ENCODE measurements at regions not wholly inside any gene's neighbourhood (a gene's known extent, or its start where the extent isn't known, plus 50 kb on each side); places are given as distances from the start of the nearest gene placed in this dataset.

GRCh38 chr15:46723308-46723707 is 994.0 kb upstream of the SEMA6D start:
- no peak for DNase-seq
- Mint-ChIP-seq H3K4me3 (ENCODE audit: low read depth, unreplicated experiment) (no peak overlapping the region), H3K9me3 (ENCODE audit: low read depth, unreplicated experiment) (peaks cover 6% of the 10 kb centered on the region), H3K27ac (ENCODE audit: unreplicated experiment) (no peak overlapping the region), H3K36me3 (ENCODE audit: insufficient read depth, unreplicated experiment) (no peaks in the 10 kb centered on the region), H3K4me1 (ENCODE audit: low read depth, unreplicated experiment) (no peaks in the 10 kb centered on the region), H3K27me3 (ENCODE audit: unreplicated experiment) (no peaks in the 10 kb centered on the region)
- BruUV-seq (replicated peaks) = no TSS peak
- TF ChIP-seq, protein P1, sequence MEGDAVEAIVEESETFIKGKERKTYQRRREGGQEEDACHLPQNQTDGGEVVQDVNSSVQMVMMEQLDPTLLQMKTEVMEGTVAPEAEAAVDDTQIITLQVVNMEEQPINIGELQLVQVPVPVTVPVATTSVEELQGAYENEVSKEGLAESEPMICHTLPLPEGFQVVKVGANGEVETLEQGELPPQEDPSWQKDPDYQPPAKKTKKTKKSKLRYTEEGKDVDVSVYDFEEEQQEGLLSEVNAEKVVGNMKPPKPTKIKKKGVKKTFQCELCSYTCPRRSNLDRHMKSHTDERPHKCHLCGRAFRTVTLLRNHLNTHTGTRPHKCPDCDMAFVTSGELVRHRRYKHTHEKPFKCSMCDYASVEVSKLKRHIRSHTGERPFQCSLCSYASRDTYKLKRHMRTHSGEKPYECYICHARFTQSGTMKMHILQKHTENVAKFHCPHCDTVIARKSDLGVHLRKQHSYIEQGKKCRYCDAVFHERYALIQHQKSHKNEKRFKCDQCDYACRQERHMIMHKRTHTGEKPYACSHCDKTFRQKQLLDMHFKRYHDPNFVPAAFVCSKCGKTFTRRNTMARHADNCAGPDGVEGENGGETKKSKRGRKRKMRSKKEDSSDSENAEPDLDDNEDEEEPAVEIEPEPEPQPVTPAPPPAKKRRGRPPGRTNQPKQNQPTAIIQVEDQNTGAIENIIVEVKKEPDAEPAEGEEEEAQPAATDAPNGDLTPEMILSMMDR (IDR thresholded peaks at IDR 0.05; ENCODE audit: unreplicated experiment) = no peak
- intact Hi-C loops (cut with micrococcal nuclease; ENCODE audit: unreplicated experiment) = no loop called here
- CTCF ChIA-PET = no interaction called here

DNA sequence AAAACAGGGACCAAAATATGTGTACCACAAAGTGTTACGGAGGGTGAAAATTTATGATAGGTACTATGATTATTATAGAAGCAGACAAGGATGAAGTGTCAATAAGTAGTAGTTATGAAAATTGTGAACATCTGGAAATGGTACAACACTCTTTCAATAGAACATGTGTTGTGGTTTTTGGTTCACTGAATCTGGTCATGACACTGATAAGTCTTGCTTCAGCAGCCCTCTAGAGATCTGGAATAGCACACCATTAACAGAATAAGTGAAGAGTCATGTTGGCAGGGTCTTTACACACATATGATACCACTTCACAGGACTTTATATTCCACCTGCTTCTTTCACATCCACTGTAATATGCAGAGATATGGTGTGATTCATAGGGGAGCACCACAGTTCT is 985.2 kb upstream of the SEMA6D start:
- CTCF ChIA-PET = no interaction called here
- intact Hi-C loops (cut with micrococcal nuclease; ENCODE audit: unreplicated experiment) = no loop called here
- no peak overlapping the region for H3K4me3 Mint-ChIP-seq (ENCODE audit: low read depth, unreplicated experiment)
- TF ChIP-seq, protein P1 (IDR thresholded peaks at IDR 0.05; ENCODE audit: unreplicated experiment) = no peak
- H3K36me3 Mint-ChIP-seq (ENCODE audit: insufficient read depth, unreplicated experiment) = no peaks in the 10 kb centered on the region
- DNase-seq = no peak
- H3K9me3 Mint-ChIP-seq (ENCODE audit: low read depth, unreplicated experiment) = peaks cover 5% of the 10 kb centered on the region
- BruUV-seq (replicated peaks) = no TSS peak
- H3K27ac Mint-ChIP-seq (ENCODE audit: unreplicated experiment) = no peak overlapping the region
- no peaks in the 10 kb centered on the region for H3K27me3 Mint-ChIP-seq (ENCODE audit: unreplicated experiment)
- H3K4me1 Mint-ChIP-seq (ENCODE audit: low read depth, unreplicated experiment) = no peaks in the 10 kb centered on the region

GRCh38 chr15:46735115-46735514 is 982.2 kb upstream of the SEMA6D start:
- no peaks in the 10 kb centered on the region for H3K4me1 Mint-ChIP-seq (ENCODE audit: low read depth, unreplicated experiment)
- BruUV-seq (replicated peaks) = no TSS peak
- H3K4me3 Mint-ChIP-seq (ENCODE audit: low read depth, unreplicated experiment) = no peak overlapping the region
- no peak overlapping the region for H3K27ac Mint-ChIP-seq (ENCODE audit: unreplicated experiment)
- no peak for DNase-seq
- CTCF ChIA-PET = no interaction called here
- peaks cover under 1% of the 10 kb centered on the region for H3K9me3 Mint-ChIP-seq (ENCODE audit: low read depth, unreplicated experiment)
- no peaks in the 10 kb centered on the region for H3K27me3 Mint-ChIP-seq (ENCODE audit: unreplicated experiment)
- no peaks in the 10 kb centered on the region for H3K36me3 Mint-ChIP-seq (ENCODE audit: insufficient read depth, unreplicated experiment)
- intact Hi-C loops (cut with micrococcal nuclease; ENCODE audit: unreplicated experiment) = no loop called here
- TF ChIP-seq, protein P1 (IDR thresholded peaks at IDR 0.05; ENCODE audit: unreplicated experiment) = no peak

- CTCF ChIA-PET = no interaction called here
- Mint-ChIP-seq H3K4me3 (ENCODE audit: low read depth, unreplicated experiment) (no peak overlapping the region), H3K27me3 (ENCODE audit: unreplicated experiment) (no peaks in the 10 kb centered on the region), H3K9me3 (ENCODE audit: low read depth, unreplicated experiment) (peaks cover 10% of the 10 kb centered on the region), H3K4me1 (ENCODE audit: low read depth, unreplicated experiment) (no peaks in the 10 kb centered on the region), H3K36me3 (ENCODE audit: insufficient read depth, unreplicated experiment) (peaks cover 5% of the 10 kb centered on the region), H3K27ac (ENCODE audit: unreplicated experiment) (no peak overlapping the region)
- TF ChIP-seq, protein P1 (IDR thresholded peaks at IDR 0.05; ENCODE audit: unreplicated experiment) = no peak
- no TSS peak for BruUV-seq (replicated peaks)
- intact Hi-C loops (cut with micrococcal nuclease; ENCODE audit: unreplicated experiment) = no loop called here
- DNase-seq = no peak
Observed at GRCh38 chr15:46751303-46751702, 966.0 kb upstream of the SEMA6D start.

GRCh38 chr15:46753946-46754345 is 963.4 kb upstream of the SEMA6D start:
- DNase-seq = no peak
- no TSS peak for BruUV-seq (replicated peaks)
- no peak overlapping the region for H3K4me3 Mint-ChIP-seq (ENCODE audit: low read depth, unreplicated experiment)
- no peaks in the 10 kb centered on the region for H3K27me3 Mint-ChIP-seq (ENCODE audit: unreplicated experiment)
- H3K36me3 Mint-ChIP-seq (ENCODE audit: insufficient read depth, unreplicated experiment) = peaks cover 5% of the 10 kb centered on the region
- intact Hi-C loops (cut with micrococcal nuclease; ENCODE audit: unreplicated experiment) = no loop called here
- peaks cover 18% of the 10 kb centered on the region for H3K9me3 Mint-ChIP-seq (ENCODE audit: low read depth, unreplicated experiment)
- no peak overlapping the region for H3K27ac Mint-ChIP-seq (ENCODE audit: unreplicated experiment)
- TF ChIP-seq, protein P1 (IDR thresholded peaks at IDR 0.05; ENCODE audit: unreplicated experiment) = no peak
- CTCF ChIA-PET = no interaction called here
- H3K4me1 Mint-ChIP-seq (ENCODE audit: low read depth, unreplicated experiment) = no peaks in the 10 kb centered on the region
